Ovary (tissue), 7 donors: ENCODE measurements at regions not wholly inside any gene's neighbourhood (a gene's known extent, or its start where the extent isn't known, plus 50 kb on each side); places are given as distances from the start of the nearest gene placed in this dataset.
"Not testable (repeated sequence)": the region's sequence is repeated elsewhere in the genome, so short reads cannot be mapped to it uniquely, and the experiment has no call there.

Source experiments
- DNase-seq, 5 donors: peaks; one replicate each; pipeline ENCODE4 v3.0.0-alpha.2; 2019 to 2020
- H3K27ac ChIP-seq, 2 donors: fragments of 200-600 bp; one replicate each; pipeline versions ENCODE4 v1.5.1 to v1.8.0; 2019 to 2022
- H3K27me3 ChIP-seq: fragments of 200-600 bp; one replicate; pipeline ENCODE4 v1.8.0; 2022
- H3K36me3 ChIP-seq: fragments of 200-600 bp; sonication (generic); one replicate; pipeline ENCODE4 v1.5.1; 2019
- H3K4me1 ChIP-seq: one replicate; pipeline ENCODE4 v1.8.1; 2013; ENCODE audit warnings: mild to moderate bottlenecking, moderate library complexity; ENCODE audit not compliant: insufficient read depth
- H3K4me3 ChIP-seq: fragments of 200-600 bp; sonication (generic); one replicate; pipeline ENCODE4 v1.5.1; 2017
- H3K9me3 ChIP-seq, 2 donors: fragments of 200-600 bp in 1 of 2; sonication (generic) in 1 of 2; one replicate each; pipeline versions ENCODE4 v1.5.1 to v1.8.1; 2013 to 2019; ENCODE audit warnings: mild to moderate bottlenecking in 1 of 2, moderate library complexity in 1 of 2
- CTCF ChIP-seq, 3 donors: fragments of 450-650 bp in 2 of 3; fragments of 200-600 bp in 1 of 3; IDR thresholded peaks; one replicate each; pipeline versions ENCODE4 v1.5.1 to v1.8.0; 2016 to 2022; ENCODE audit warnings: antibody characterized with exemption in 3 of 3, mild to moderate bottlenecking in 1 of 3
- EP300 ChIP-seq: sonication (generic); formaldehyde crosslinking; IDR thresholded peaks from one replicate; pipeline ENCODE4 v1.6.1; 2017; ENCODE audit warnings: antibody characterized with exemption
- POLR2A ChIP-seq: fragments of 450-650 bp; IDR thresholded peaks from one replicate; pipeline ENCODE4 v1.6.1; 2017; ENCODE audit warnings: antibody characterized with exemption, mild to moderate bottlenecking, moderate library complexity
- WGBS, 3 donors: extraction: QIAGEN DNeasy Blood & Tissue Kit in 1 of 3; methylation state at CpG; one replicate each; pipeline versions ENCODE4 v1.1.5 to v1.1.7; 2013 to 2017; 5-methylcytosine and 5-hydroxymethylcytosine counted together
- intact Hi-C, 4 donors: fragments of 100-400 bp; cut with DNase I; formaldehyde crosslinking; loops; one replicate each; pipeline versions ENCODE4 v1.11.0 to v1.15.1; 2022 to 2023
- donor health status: DM: no; HTN: no; CAD: no; lungs with moderate emphysema.
- donor health status: DM: no; HTN: no; CAD: no.
- donor health status: Bipolar disorder and iron deficiency.
- donor health status: DM: no; HTN: no; CAD: no.
- donor health status: DM: yes; HTN: yes; CAD: no.

GRCh38 chrX:7606039-7606652, 236.8 kb upstream of the VCX start:
- 69 to 79% (median 78%) methylated on average over 7 of the region's 7 CpGs for WGBS, 3 donors
- no peaks in the 10 kb centered on the region for H3K4me1 ChIP-seq
- no peak for DNase-seq
- H3K27ac ChIP-seq = no peak overlapping the region
- intact Hi-C loops = no loop called here
- no peaks in the 10 kb centered on the region for H3K9me3 ChIP-seq
- no peak overlapping the region for H3K4me3 ChIP-seq
- H3K36me3 ChIP-seq = no peaks in the 10 kb centered on the region
- no peaks in the 10 kb centered on the region for H3K27me3 ChIP-seq
- TF ChIP-seq EP300 (no peak), POLR2A (no peak), CTCF (IDR thresholded peaks at IDR 0.05) (no peak)

GRCh38 chrX:7603387-7603786, 239.6 kb upstream of the VCX start:
- intact Hi-C loops = no loop called here
- DNase-seq = no peak
- H3K27ac ChIP-seq = no peak overlapping the region
- H3K4me1 ChIP-seq = no peaks in the 10 kb centered on the region
- H3K4me3 ChIP-seq = no peak overlapping the region
- H3K36me3 ChIP-seq = no peaks in the 10 kb centered on the region
- 88 to 95% (median 93%) methylated on average over 2 of the region's 2 CpGs for WGBS, 3 donors
- H3K9me3 ChIP-seq = no peaks in the 10 kb centered on the region
- no peaks in the 10 kb centered on the region for H3K27me3 ChIP-seq
- TF ChIP-seq EP300 = no peak
- no peak for TF ChIP-seq CTCF (IDR thresholded peaks at IDR 0.05)
- no peak for TF ChIP-seq POLR2A

- TF ChIP-seq CTCF (IDR thresholded peaks at IDR 0.05) = no peak
- no peak for TF ChIP-seq EP300
- TF ChIP-seq POLR2A = no peak
- Histone ChIP-seq H3K4me1 (no peaks in the 10 kb centered on the region), H3K9me3 (no peaks in the 10 kb centered on the region), H3K4me3 (no peak overlapping the region), H3K27me3 (no peaks in the 10 kb centered on the region), H3K27ac (no peak overlapping the region), H3K36me3 (no peaks in the 10 kb centered on the region)
- 77 to 89% (median 82%) methylated on average over 2 of the region's 2 CpGs for WGBS, 3 donors
- no peak for DNase-seq
- intact Hi-C loops = no loop called here
Observed at GRCh38 chrX:7596822-7597221, 246.1 kb upstream of the VCX start.

GRCh38 chrX:7593370-7593769, 249.6 kb upstream of the VCX start:
- H3K4me1 ChIP-seq, H3K4me3 ChIP-seq, H3K27ac ChIP-seq, H3K36me3 ChIP-seq, H3K27me3 ChIP-seq, DNase-seq, intact Hi-C loops, H3K9me3 ChIP-seq: not testable (repeated sequence)
- 88 to 92% (median 89%) methylated on average over 28 of the region's 28 CpGs for WGBS, 3 donors

GRCh38 chrX:7586126-7586525, 256.8 kb upstream of the VCX start:
- Histone ChIP-seq H3K4me3 (no peak overlapping the region), H3K27ac (no peak overlapping the region), H3K4me1 (no peaks in the 10 kb centered on the region), H3K36me3 (no peaks in the 10 kb centered on the region), H3K9me3 (no peaks in the 10 kb centered on the region), H3K27me3 (no peaks in the 10 kb centered on the region)
- intact Hi-C loops = no loop called here
- WGBS, 3 donors = 3 to 4% (median 4%) methylated on average over 2 of the region's 2 CpGs
- no peak for DNase-seq
- TF ChIP-seq POLR2A (no peak), EP300 (no peak), CTCF (IDR thresholded peaks at IDR 0.05) (no peak)
